Peyer's patch (tissue), 4 donors: ENCODE measurements at regions not wholly inside any gene's neighbourhood (a gene's known extent, or its start where the extent isn't known, plus 50 kb on each side); places are given as distances from the start of the nearest gene placed in this dataset.

Experiments
- POLR2A ChIP-seq, 2 donors: fragments of 450-650 bp; IDR thresholded peaks; one replicate each; pipeline ENCODE4 v1.5.1; 2017; ENCODE audit warnings: antibody characterized with exemption in 2 of 2, mild to moderate bottlenecking in 2 of 2, moderate library complexity in 2 of 2
- TF ChIP-seq, protein P1 (sequence below), 6 experiments: fragments of 450-650 bp in 4 of 6; fragments of 200-600 bp in 2 of 6; sonication (generic) in 1 of 6; IDR thresholded peaks; one replicate each; pipeline ENCODE4 v1.5.1; 2017 to 2019; ENCODE audit warnings: antibody characterized with exemption in 6 of 6, mild to moderate bottlenecking in 3 of 6, moderate library complexity in 1 of 6

DNA sequence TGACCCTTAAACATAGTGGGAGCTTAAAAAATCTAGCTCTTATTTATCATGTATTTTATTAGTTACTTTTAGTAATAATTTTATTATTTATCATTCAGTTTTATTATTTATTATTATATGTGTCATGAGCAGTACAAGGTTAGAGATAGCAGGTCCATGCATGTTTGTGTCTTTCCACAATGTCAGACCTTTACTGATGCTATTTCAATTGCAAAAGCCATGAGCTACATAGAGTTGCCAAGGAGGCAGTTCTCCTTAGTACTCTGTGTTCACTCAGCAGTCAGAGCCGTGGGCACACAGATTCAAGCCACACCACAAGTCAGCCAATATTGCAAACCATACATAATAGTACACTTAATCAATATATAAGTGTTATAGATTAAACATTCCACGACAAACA, 157.9 kb upstream of the NTRK2 start:
- TF ChIP-seq, protein P1, sequence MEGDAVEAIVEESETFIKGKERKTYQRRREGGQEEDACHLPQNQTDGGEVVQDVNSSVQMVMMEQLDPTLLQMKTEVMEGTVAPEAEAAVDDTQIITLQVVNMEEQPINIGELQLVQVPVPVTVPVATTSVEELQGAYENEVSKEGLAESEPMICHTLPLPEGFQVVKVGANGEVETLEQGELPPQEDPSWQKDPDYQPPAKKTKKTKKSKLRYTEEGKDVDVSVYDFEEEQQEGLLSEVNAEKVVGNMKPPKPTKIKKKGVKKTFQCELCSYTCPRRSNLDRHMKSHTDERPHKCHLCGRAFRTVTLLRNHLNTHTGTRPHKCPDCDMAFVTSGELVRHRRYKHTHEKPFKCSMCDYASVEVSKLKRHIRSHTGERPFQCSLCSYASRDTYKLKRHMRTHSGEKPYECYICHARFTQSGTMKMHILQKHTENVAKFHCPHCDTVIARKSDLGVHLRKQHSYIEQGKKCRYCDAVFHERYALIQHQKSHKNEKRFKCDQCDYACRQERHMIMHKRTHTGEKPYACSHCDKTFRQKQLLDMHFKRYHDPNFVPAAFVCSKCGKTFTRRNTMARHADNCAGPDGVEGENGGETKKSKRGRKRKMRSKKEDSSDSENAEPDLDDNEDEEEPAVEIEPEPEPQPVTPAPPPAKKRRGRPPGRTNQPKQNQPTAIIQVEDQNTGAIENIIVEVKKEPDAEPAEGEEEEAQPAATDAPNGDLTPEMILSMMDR (IDR thresholded peaks at IDR 0.05), result no peak
- TF ChIP-seq POLR2A (IDR thresholded peaks at IDR 0.05), result no peak
